CD4-positive, CD25-positive, alpha-beta regulatory T cell (primary cell): ENCODE measurements at regions not wholly inside any gene's neighbourhood (a gene's known extent, or its start where the extent isn't known, plus 50 kb on each side); places are given as distances from the start of the nearest gene placed in this dataset.

ENCODE experiments used
- ATAC-seq, 2 donors: fragments of 150-1000 bp; cut with Tn5 transposase; one replicate each; pipeline ENCODE4 v1.10.0; 2021; ENCODE audit warnings: low read depth in 2 of 2, moderate number of reproducible peaks in 2 of 2, moderate library complexity in 1 of 2
- DNase-seq, 3 donors: peaks; one replicate each; pipeline versions ENCODE4 v3.0.0 to v3.0.0-alpha.2; 2012 to 2022; ENCODE audit warnings: mixed read lengths in 1 of 3
- H3K27ac ChIP-seq: one replicate; pipeline ENCODE4 v1.7.0; 2013; ENCODE audit warnings: mild to moderate bottlenecking, low read length; ENCODE audit not compliant: insufficient read depth, poor library complexity, severe bottlenecking
- H3K27me3 ChIP-seq: one replicate; pipeline ENCODE4 v1.7.0; 2013; ENCODE audit warnings: low read length; ENCODE audit not compliant: control insufficient read depth, insufficient read depth
- H3K36me3 ChIP-seq: one replicate; pipeline ENCODE4 v1.7.0; 2013; ENCODE audit warnings: mild to moderate bottlenecking, low read length, moderate library complexity; ENCODE audit not compliant: control insufficient read depth, insufficient read depth
- H3K4me1 ChIP-seq: 2 replicates; pipeline ENCODE4 v1.7.0; 2013; ENCODE audit warnings: mild to moderate bottlenecking, low read length; ENCODE audit not compliant: insufficient read depth, control insufficient read depth, poor library complexity, severe bottlenecking
- H3K4me3 ChIP-seq: one replicate; pipeline ENCODE4 v1.7.0; 2013; ENCODE audit warnings: low read depth, mild to moderate bottlenecking, low read length, moderate library complexity
- H3K9me3 ChIP-seq, 2 experiments: 1 replicate in 1 of 2; 2 replicates in 1 of 2; pipeline ENCODE4 v1.7.0; 2013; ENCODE audit warnings: low read length in 2 of 2, mild to moderate bottlenecking in 1 of 2, moderate library complexity in 1 of 2; ENCODE audit not compliant: control insufficient read depth in 2 of 2
- H3K27ac Mint-ChIP-seq, 3 donors: one replicate each; pipeline ENCODE4 v1.8.0; 2020 to 2022; ENCODE audit warnings: mild to moderate bottlenecking in 3 of 3, mixed read lengths in 3 of 3, moderate library complexity in 2 of 3
- H3K27me3 Mint-ChIP-seq: one replicate; pipeline ENCODE4 v1.8.0; 2022; ENCODE audit warnings: mild to moderate bottlenecking, mixed read lengths
- H3K36me3 Mint-ChIP-seq: one replicate; pipeline ENCODE4 v1.8.0; 2020; ENCODE audit warnings: mixed read lengths
- H3K4me1 Mint-ChIP-seq, 4 donors: one replicate each; pipeline ENCODE4 v1.8.0; 2020 to 2022; ENCODE audit warnings: mixed read lengths in 4 of 4, mild to moderate bottlenecking in 1 of 4
- H3K4me3 Mint-ChIP-seq, 4 donors: one replicate each; pipeline ENCODE4 v1.8.0; 2020 to 2022; ENCODE audit warnings: mild to moderate bottlenecking in 4 of 4, mixed read lengths in 4 of 4, moderate library complexity in 3 of 4
- H3K9me3 Mint-ChIP-seq, 7 donors: one replicate each; pipeline ENCODE4 v1.8.0; 2020 to 2022; ENCODE audit warnings: mixed read lengths in 7 of 7, mild to moderate bottlenecking in 3 of 7, moderate library complexity in 2 of 7

DNA sequence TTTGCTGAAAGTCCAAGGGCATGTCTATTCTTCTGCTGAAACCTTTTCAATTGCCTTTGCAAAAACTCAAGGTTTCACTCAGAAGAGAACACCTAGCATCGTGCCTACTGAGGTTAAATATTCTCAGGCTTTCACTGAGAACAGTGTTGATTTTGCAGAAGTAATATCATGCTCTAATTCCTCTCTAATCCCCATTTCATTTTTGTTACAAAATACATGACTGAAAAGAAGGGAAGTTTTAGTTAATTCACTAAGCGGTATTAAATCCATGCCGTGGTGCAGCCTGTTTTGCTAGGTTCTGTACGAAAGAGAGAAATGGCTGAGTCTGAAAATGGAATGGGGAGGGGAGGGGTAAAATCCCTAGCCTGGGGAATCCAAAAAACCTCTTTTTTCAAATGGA, 163.2 kb upstream of the CAMK1G start:
- Mint-ChIP-seq H3K4me1 (no peaks in the 10 kb centered on the region), H3K9me3 (no peaks in the 10 kb centered on the region), H3K27ac (no peak overlapping the region), H3K4me3 (no peak overlapping the region), H3K36me3 (no peaks in the 10 kb centered on the region), H3K27me3 (peaks cover 9% of the 10 kb centered on the region)
- no peak for DNase-seq
- H3K4me3 ChIP-seq, result no peak overlapping the region
- no peaks in the 10 kb centered on the region for H3K4me1 ChIP-seq
- no peak for ATAC-seq
- H3K9me3 ChIP-seq, result no peaks in the 10 kb centered on the region
- no peak overlapping the region for H3K27ac ChIP-seq
- peaks cover 2% of the 10 kb centered on the region for H3K27me3 ChIP-seq
- no peaks in the 10 kb centered on the region for H3K36me3 ChIP-seq

GRCh38 chr1:209421186-209421585, 162.3 kb upstream of the CAMK1G start:
- Histone ChIP-seq H3K9me3 (no peaks in the 10 kb centered on the region), H3K27ac (no peak overlapping the region), H3K27me3 (peaks cover 2% of the 10 kb centered on the region), H3K4me3 (no peak overlapping the region), H3K36me3 (no peaks in the 10 kb centered on the region), H3K4me1 (no peaks in the 10 kb centered on the region)
- ATAC-seq (no peak), DNase-seq (no peak)
- Mint-ChIP-seq H3K4me3 (no peak overlapping the region), H3K36me3 (no peaks in the 10 kb centered on the region), H3K27ac (no peak overlapping the region), H3K9me3 (peaks cover 0 to 1% (median 0%) of the 10 kb centered on the region in 7 donors), H3K4me1 (no peaks in the 10 kb centered on the region), H3K27me3 (peaks cover 9% of the 10 kb centered on the region)

DNA sequence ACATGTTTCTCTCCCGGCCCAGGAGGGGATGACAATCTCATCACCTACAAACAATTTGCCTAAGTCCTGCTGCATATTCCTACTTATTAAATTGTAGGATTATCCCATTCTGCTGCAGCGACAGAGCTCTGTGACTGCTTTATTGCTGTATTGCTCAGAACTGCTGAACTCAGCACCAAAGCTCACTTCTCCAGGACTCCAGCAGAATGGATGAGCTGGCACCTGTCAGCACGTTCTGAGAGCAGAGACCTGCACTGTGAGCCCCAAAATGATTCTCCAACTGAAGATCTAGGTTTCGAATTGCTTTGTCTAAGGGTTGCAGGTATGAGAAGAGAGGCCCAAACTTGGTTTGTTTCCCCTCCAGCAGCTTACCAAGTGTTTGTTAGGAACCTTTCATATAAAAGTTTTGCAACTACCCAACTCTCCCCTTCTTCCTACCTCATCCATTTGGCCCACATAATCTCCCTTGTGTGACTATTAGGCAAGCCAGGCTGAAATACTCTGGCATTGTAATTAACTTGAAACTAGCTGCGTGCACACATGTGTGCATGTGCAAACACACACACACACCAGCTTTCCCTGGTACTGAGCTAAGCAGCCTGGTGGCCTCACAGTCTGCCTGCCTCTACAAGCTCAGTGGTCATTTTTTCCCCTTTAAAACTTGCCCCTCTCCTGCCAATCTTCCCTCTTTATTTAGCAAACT, 161.4 kb upstream of the CAMK1G start:
- Histone ChIP-seq H3K4me3 (no peak overlapping the region), H3K4me1 (no peaks in the 10 kb centered on the region), H3K9me3 (no peaks in the 10 kb centered on the region), H3K27ac (no peak overlapping the region), H3K27me3 (peaks cover 2% of the 10 kb centered on the region), H3K36me3 (no peaks in the 10 kb centered on the region)
- no peaks in the 10 kb centered on the region for H3K36me3 Mint-ChIP-seq
- H3K27me3 Mint-ChIP-seq, result peaks cover 9% of the 10 kb centered on the region
- no peak for DNase-seq
- no peak overlapping the region for H3K27ac Mint-ChIP-seq
- no peak for ATAC-seq
- no peaks in the 10 kb centered on the region for H3K4me1 Mint-ChIP-seq
- H3K9me3 Mint-ChIP-seq, result peaks cover 0 to 1% (median 0%) of the 10 kb centered on the region in 7 donors
- no peak overlapping the region for H3K4me3 Mint-ChIP-seq

DNA sequence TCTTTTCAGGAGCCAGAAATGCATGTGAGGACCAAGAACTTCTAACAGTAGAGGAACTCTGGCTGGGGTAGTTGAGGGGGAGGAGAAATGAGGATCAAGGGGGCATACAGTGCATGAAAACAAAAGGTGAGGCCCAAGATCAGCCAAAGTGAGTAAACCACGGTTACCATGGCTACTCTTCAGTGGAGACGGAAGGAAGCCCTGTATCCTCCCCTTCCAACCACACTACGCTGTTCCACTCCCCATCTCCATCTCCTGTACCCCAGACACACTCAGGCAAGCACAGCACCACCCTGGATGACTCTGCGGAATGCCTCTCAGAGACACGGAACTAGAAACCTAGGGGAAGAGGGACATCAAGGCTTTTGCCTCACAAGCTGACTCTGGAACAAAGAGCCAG, 157.6 kb upstream of the CAMK1G start:
- ATAC-seq (no peak), DNase-seq (no peak)
- Histone ChIP-seq H3K4me1 (no peaks in the 10 kb centered on the region), H3K27ac (no peak overlapping the region), H3K27me3 (peaks cover 2% of the 10 kb centered on the region), H3K4me3 (no peak overlapping the region), H3K9me3 (no peaks in the 10 kb centered on the region), H3K36me3 (no peaks in the 10 kb centered on the region)
- H3K27me3 Mint-ChIP-seq, result peaks cover 13% of the 10 kb centered on the region
- no peak overlapping the region for H3K4me3 Mint-ChIP-seq
- H3K27ac Mint-ChIP-seq, result no peak overlapping the region
- peaks cover 0 to 2% (median 0%) of the 10 kb centered on the region in 7 donors for H3K9me3 Mint-ChIP-seq
- H3K4me1 Mint-ChIP-seq, result no peaks in the 10 kb centered on the region
- no peaks in the 10 kb centered on the region for H3K36me3 Mint-ChIP-seq

GRCh38 chr1:209427277-209427676, 156.2 kb upstream of the CAMK1G start:
- Histone ChIP-seq H3K36me3 (no peaks in the 10 kb centered on the region), H3K4me1 (no peaks in the 10 kb centered on the region), H3K4me3 (no peak overlapping the region), H3K27me3 (no peaks in the 10 kb centered on the region), H3K9me3 (no peaks in the 10 kb centered on the region), H3K27ac (no peak overlapping the region)
- Mint-ChIP-seq H3K4me1 (no peaks in the 10 kb centered on the region), H3K36me3 (no peaks in the 10 kb centered on the region), H3K4me3 (no peak overlapping the region), H3K27me3 (peaks cover 13% of the 10 kb centered on the region), H3K9me3 (peaks cover 0 to 2% (median 0%) of the 10 kb centered on the region in 7 donors), H3K27ac (no peak overlapping the region)
- DNase-seq (no peak), ATAC-seq (no peak)

DNA sequence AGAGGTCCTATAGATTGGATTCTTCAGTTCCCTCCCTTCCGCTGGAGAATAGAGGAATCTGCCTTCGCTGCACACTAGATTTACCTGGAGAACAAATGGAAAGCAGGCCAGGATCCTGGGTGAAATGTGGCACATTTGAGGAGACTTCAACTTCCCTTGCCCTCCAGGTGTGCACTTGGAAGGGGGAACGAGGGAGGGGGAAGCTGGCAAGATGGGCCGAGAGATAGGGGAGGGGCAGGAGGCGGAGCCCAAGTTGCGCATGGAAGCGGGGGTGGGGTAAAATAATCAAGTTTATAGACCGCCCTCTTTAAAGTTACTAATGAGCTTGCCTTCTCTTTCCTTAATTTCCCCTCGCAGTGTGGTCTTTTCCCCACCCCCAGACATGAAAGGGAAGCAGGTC, 155.7 kb upstream of the CAMK1G start:
- ATAC-seq (no peak), DNase-seq (no peak)
- H3K4me1 ChIP-seq, result no peaks in the 10 kb centered on the region
- no peaks in the 10 kb centered on the region for H3K9me3 ChIP-seq
- H3K27ac ChIP-seq, result no peak overlapping the region
- Mint-ChIP-seq H3K36me3 (no peaks in the 10 kb centered on the region), H3K27ac (no peak overlapping the region), H3K4me1 (no peaks in the 10 kb centered on the region), H3K9me3 (peaks cover 0 to 2% (median 0%) of the 10 kb centered on the region in 7 donors), H3K27me3 (peaks cover 11% of the 10 kb centered on the region), H3K4me3 (no peak overlapping the region)
- no peak overlapping the region for H3K4me3 ChIP-seq
- no peaks in the 10 kb centered on the region for H3K27me3 ChIP-seq
- no peaks in the 10 kb centered on the region for H3K36me3 ChIP-seq

DNA sequence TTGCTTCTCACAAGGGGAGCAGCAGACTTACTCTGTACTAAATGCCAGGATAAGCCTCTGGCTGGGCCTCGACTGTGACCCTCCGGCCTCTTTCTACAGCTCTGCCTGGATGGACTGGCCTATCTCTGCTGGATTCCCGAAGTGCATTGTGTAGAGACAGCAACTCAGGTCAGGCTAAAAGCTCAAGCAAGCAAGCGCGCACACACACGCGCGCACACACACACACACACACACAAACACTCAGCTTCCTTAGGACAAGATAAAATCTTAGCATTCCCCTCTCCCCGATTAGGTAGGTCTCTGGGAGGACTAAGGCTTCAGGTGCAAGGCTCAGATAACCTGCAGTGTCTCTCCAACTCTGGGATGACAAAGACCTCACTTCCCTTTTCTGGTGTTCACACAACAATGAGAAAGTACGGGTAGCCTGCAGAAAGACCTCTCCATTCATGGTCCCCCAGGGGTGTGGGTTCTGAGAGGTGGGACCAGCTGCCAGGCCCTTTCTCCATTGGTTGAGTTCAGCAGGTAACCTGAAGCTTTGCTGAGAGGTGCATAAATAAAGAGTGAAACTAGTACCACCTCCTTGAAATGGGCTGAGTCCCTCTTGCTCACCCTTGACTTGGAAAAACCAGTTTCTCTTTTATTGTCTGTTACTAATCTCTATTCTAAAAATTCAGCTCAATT, 155.1 kb upstream of the CAMK1G start:
- H3K9me3 ChIP-seq, result no peaks in the 10 kb centered on the region

DNA sequence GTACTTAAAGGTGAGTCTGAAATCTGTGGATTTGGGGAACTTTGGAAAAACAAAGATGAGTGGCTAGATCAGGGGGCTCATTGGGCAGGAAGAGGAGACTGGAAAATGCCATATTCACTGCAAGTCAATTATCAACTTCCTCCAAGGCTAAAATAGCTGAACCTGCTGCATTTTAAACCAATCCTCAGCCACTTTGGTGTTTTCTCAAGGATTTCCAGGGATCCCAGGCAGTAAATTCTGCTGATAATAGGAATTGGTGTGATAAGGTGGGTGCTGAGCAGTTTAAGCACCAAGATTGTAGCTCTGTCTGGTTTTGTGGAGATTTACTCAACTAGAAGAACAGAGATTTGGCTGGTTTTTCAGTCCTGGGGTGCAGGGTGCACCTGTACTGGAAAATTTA, 153.9 kb upstream of the CAMK1G start:
- Histone ChIP-seq H3K27me3 (no peaks in the 10 kb centered on the region), H3K27ac (no peak overlapping the region), H3K9me3 (no peaks in the 10 kb centered on the region), H3K4me3 (no peak overlapping the region), H3K4me1 (no peaks in the 10 kb centered on the region), H3K36me3 (no peaks in the 10 kb centered on the region)
- no peak for ATAC-seq
- peaks cover 9% of the 10 kb centered on the region for H3K27me3 Mint-ChIP-seq
- H3K4me3 Mint-ChIP-seq, result no peak overlapping the region
- H3K9me3 Mint-ChIP-seq, result peaks cover 0 to 2% (median 0%) of the 10 kb centered on the region in 7 donors
- H3K27ac Mint-ChIP-seq, result no peak overlapping the region
- no peak for DNase-seq
- no peaks in the 10 kb centered on the region for H3K4me1 Mint-ChIP-seq
- no peaks in the 10 kb centered on the region for H3K36me3 Mint-ChIP-seq

More for the DNA sequence above, 155.1 kb upstream of the CAMK1G start:
- Mint-ChIP-seq H3K4me1 (no peaks in the 10 kb centered on the region), H3K4me3 (no peak overlapping the region), H3K9me3 (peaks cover 0 to 2% (median 0%) of the 10 kb centered on the region in 7 donors), H3K36me3 (no peaks in the 10 kb centered on the region), H3K27ac (no peak overlapping the region), H3K27me3 (peaks cover 6% of the 10 kb centered on the region)
- Histone ChIP-seq H3K4me1 (no peaks in the 10 kb centered on the region), H3K4me3 (no peak overlapping the region), H3K27me3 (no peaks in the 10 kb centered on the region), H3K36me3 (no peaks in the 10 kb centered on the region), H3K27ac (no peak overlapping the region)
- DNase-seq (no peak), ATAC-seq (no peak)
